ENCODE measurements at regions not wholly inside any gene's neighbourhood (a gene's known extent, or its start where the extent isn't known, plus 50 kb on each side); places are given as distances from the start of the nearest gene placed in this dataset.

GRCh38 chr2:41068740-41069139 lies 616.9 kb upstream of the SLC8A1 start:
- no peak for DNase-seq

- DNase-seq = no peak
Observed at GRCh38 chr2:41078341-41078740, 626.5 kb upstream of the SLC8A1 start.

GRCh38 chr2:41079011-41079410 lies 627.1 kb upstream of the SLC8A1 start:
- no peak for DNase-seq

GRCh38 chr2:41084321-41084720 lies 632.4 kb upstream of the SLC8A1 start:
- DNase-seq = no peak

- DNase-seq = no peak
Observed at GRCh38 chr2:41087946-41088345, 636.1 kb upstream of the SLC8A1 start.

- no peak for DNase-seq
Observed at GRCh38 chr2:41101281-41101680, 649.4 kb upstream of the SLC8A1 start.

GRCh38 chr2:41109744-41110143 lies 657.9 kb upstream of the SLC8A1 start:
- no peak for DNase-seq

GRCh38 chr2:41111836-41112627 lies 660.1 kb upstream of the SLC8A1 start:
- no peak for DNase-seq

- DNase-seq = no peak
Observed at GRCh38 chr2:41116106-41116797, 664.4 kb upstream of the SLC8A1 start.

GRCh38 chr2:41119489-41119888 lies 667.6 kb upstream of the SLC8A1 start:
- DNase-seq = no peak

- no peak for DNase-seq
Observed at GRCh38 chr2:41123341-41123740, 671.5 kb upstream of the SLC8A1 start.

- no peak for DNase-seq
Observed at GRCh38 chr2:41127351-41127750, 675.5 kb upstream of the SLC8A1 start.

- DNase-seq = no peak
Observed at GRCh38 chr2:41129988-41130387, 678.1 kb upstream of the SLC8A1 start.

- no peak for DNase-seq
Observed at GRCh38 chr2:41137031-41137430, 685.1 kb upstream of the SLC8A1 start.

- no peak for DNase-seq
Observed at GRCh38 chr2:41141146-41141791, 689.4 kb upstream of the SLC8A1 start.

GRCh38 chr2:41142478-41142877 lies 690.6 kb upstream of the SLC8A1 start:
- no peak for DNase-seq

- no peak for DNase-seq
Observed at GRCh38 chr2:41145066-41145465, 693.2 kb upstream of the SLC8A1 start.

GRCh38 chr2:41149054-41149453 lies 697.2 kb upstream of the SLC8A1 start:
- DNase-seq = no peak

GRCh38 chr2:41151746-41152145 lies 699.9 kb upstream of the SLC8A1 start:
- DNase-seq = no peak

- DNase-seq = no peak
Observed at GRCh38 chr2:41152318-41152717, 700.4 kb upstream of the SLC8A1 start.

- no peak for DNase-seq
Observed at GRCh38 chr2:41160439-41160838, 708.5 kb upstream of the SLC8A1 start.

GRCh38 chr2:41167014-41167413 lies 715.1 kb upstream of the SLC8A1 start:
- DNase-seq = no peak

- DNase-seq = no peak
Observed at GRCh38 chr2:41169744-41170143, 717.9 kb upstream of the SLC8A1 start.

GRCh38 chr2:41170589-41170988 lies 718.7 kb upstream of the SLC8A1 start:
- DNase-seq = no peak
